Peyer's patch (tissue), 4 donors: ENCODE measurements at regions not wholly inside any gene's neighbourhood (a gene's known extent, or its start where the extent isn't known, plus 50 kb on each side); places are given as distances from the start of the nearest gene placed in this dataset.
"Not testable (repeated sequence)": the region's sequence is repeated elsewhere in the genome, so short reads cannot be mapped to it uniquely, and the experiment has no call there.

Experiments used
- POLR2A ChIP-seq, 2 donors: fragments of 450-650 bp; IDR thresholded peaks; one replicate each; pipeline ENCODE4 v1.5.1; 2017; ENCODE audit warnings: antibody characterized with exemption in 2 of 2, mild to moderate bottlenecking in 2 of 2, moderate library complexity in 2 of 2
- TF ChIP-seq, protein P1 (sequence below), 6 experiments: fragments of 450-650 bp in 4 of 6; fragments of 200-600 bp in 2 of 6; sonication (generic) in 1 of 6; IDR thresholded peaks; one replicate each; pipeline ENCODE4 v1.5.1; 2017 to 2019; ENCODE audit warnings: antibody characterized with exemption in 6 of 6, mild to moderate bottlenecking in 3 of 6, moderate library complexity in 1 of 6

GRCh38 chr4:122076835-122077234 is 75.3 kb upstream of the BLTP1 start:
- not testable (repeated sequence) for TF ChIP-seq POLR2A (IDR thresholded peaks at IDR 0.05)
- TF ChIP-seq, protein P1, sequence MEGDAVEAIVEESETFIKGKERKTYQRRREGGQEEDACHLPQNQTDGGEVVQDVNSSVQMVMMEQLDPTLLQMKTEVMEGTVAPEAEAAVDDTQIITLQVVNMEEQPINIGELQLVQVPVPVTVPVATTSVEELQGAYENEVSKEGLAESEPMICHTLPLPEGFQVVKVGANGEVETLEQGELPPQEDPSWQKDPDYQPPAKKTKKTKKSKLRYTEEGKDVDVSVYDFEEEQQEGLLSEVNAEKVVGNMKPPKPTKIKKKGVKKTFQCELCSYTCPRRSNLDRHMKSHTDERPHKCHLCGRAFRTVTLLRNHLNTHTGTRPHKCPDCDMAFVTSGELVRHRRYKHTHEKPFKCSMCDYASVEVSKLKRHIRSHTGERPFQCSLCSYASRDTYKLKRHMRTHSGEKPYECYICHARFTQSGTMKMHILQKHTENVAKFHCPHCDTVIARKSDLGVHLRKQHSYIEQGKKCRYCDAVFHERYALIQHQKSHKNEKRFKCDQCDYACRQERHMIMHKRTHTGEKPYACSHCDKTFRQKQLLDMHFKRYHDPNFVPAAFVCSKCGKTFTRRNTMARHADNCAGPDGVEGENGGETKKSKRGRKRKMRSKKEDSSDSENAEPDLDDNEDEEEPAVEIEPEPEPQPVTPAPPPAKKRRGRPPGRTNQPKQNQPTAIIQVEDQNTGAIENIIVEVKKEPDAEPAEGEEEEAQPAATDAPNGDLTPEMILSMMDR (IDR thresholded peaks at IDR 0.05) = not testable (repeated sequence)
